GM18499 (cell line): ENCODE measurements at regions not wholly inside any gene's neighbourhood (a gene's known extent, or its start where the extent isn't known, plus 50 kb on each side); places are given as distances from the start of the nearest gene placed in this dataset.
"Not testable (repeated sequence)": the region's sequence is repeated elsewhere in the genome, so short reads cannot be mapped to it uniquely, and the experiment has no call there.

Experiments used
- ATAC-seq: cut with Tn5 transposase; IDR thresholded peaks from one replicate; pipeline ENCODE4 v1.9.1; 2021; ENCODE audit warnings: moderate number of reproducible peaks; ENCODE audit not compliant: insufficient read depth, unreplicated experiment

- ATAC-seq = no peak
These were observed 237.8 kb upstream of the ADGRL3 start for GRCh38 chr4:60962286-60962685.

- ATAC-seq = no peak
These were observed 218.6 kb upstream of the ADGRL3 start for GRCh38 chr4:60981534-60981933.

DNA sequence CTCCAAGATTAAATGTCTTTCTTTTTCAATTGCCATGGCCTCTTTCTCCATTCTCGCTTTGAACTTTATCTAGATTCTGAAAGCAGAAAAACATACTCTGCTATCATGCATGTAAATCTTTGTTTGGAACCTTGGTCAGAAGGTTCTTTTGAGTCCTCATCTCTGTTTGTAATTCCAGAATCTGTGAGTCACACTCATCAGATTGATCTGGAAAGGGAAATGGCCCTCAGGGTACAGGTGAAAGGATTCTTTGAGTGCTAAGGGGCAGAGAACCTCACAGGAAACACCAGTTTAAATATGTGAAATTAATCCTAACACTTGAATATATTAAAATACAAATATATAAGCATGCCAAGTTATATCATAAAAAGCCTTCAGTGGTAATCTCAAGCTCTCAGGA, 211.0 kb upstream of the ADGRL3 start:
- no peak for ATAC-seq

GRCh38 chr4:60992037-60992436, 208.1 kb upstream of the ADGRL3 start:
- no peak for ATAC-seq

DNA sequence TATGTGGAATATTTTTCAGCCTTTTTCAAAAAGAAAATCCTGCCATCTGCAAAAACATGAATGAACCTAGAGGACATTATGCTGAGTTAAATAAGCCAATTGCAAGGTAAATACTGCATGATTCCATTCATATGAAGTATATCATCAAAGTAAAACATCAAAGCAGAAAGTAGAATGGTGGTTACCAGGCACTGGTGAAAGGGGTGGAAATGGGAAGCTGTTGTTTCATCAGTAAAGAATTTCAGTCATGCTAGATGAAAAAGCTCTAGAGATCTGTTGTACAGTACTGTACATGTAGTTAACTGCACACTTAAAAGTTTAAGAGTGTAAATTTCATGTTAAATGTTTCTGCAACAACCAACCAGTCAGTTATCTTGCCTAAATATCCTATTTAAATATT, 196.8 kb upstream of the ADGRL3 start:
- ATAC-seq = no peak

DNA sequence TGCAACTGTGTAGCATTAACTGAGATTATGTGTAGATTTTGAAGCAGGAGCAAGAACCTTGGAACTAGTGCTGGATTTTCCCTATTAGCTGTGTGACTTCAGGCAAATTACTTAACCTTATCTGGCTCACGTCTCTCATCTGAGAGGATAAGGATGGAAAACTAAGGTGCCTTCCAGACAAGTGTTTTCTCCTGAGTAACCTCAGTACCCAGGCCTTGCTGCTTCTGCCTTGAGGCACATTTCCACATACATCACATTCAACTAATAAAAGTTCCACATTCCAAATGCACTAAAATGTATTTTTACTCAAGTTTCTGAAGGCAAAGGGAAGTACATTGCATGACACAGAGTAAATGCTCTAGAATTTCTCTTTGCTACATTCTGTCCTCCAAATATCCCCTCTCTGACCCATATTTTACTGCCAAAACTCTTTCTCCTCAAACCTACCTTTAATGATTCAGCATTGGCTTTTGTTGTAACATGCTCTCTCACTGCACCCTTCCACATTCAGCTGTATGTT, 195.4 kb upstream of the ADGRL3 start:
- no peak for ATAC-seq

- ATAC-seq = no peak
These were observed 189.1 kb upstream of the ADGRL3 start for GRCh38 chr4:61011051-61011450.

- not testable (repeated sequence) for ATAC-seq
These were observed 188.2 kb upstream of the ADGRL3 start for GRCh38 chr4:61011936-61012335.

GRCh38 chr4:61024610-61025009, 175.5 kb upstream of the ADGRL3 start:
- ATAC-seq = no peak

- no peak for ATAC-seq
These were observed 172.2 kb upstream of the ADGRL3 start for GRCh38 chr4:61027939-61028338.

DNA sequence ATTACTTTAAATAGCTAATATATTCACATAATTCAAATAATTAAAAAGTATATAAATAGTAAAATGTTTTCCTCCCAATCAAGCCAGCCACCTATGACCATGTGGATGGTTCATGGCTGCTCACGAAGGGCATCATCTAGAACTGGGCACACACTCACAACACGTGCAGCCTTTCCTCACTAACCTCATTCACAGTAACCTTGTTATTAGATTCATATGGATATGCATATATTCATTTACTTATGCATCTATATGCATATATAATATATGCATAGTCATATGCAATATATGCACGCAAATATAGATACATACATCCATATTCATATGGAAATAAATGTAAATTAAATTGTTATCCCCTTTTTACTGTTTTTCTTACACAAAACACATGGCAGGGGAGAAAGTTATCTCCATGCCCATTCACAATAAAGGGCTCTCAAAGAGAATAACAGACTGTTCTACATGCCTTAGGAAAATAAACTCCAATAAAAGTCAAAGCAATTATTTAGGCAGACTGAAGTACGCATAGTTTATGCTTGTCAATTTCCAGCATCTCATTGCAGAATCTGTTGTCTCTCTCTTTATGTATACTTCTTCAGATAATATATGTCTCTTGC, 163.9 kb upstream of the ADGRL3 start:
- no peak for ATAC-seq

- no peak for ATAC-seq
These were observed 158.6 kb upstream of the ADGRL3 start for GRCh38 chr4:61041527-61041926.

- no peak for ATAC-seq
These were observed 155.3 kb upstream of the ADGRL3 start for GRCh38 chr4:61044837-61045236.

GRCh38 chr4:61049018-61049417, 151.1 kb upstream of the ADGRL3 start:
- no peak for ATAC-seq

GRCh38 chr4:61067381-61067780, 132.7 kb upstream of the ADGRL3 start:
- ATAC-seq = no peak

GRCh38 chr4:61068060-61068459, 132.1 kb upstream of the ADGRL3 start:
- no peak for ATAC-seq

DNA sequence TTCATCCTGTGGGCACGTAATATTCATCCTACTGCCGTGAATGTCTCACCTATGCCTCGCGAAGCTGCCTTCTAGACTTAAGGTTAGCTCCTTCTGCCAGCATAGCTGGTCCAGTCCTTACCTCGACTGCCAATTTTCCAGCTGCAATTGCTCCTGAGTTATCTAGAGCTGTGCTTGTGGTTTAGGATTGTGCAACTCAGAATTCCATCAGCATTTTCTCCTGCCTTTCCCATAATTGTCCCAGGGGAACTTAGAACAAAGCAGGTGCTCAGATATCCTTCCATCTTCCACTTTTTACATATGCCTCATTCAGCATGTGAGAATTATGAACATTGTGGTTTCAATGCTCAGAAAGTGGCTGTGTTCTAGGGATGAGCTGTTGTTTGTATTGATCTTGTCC, 131.4 kb upstream of the ADGRL3 start:
- ATAC-seq = no peak

DNA sequence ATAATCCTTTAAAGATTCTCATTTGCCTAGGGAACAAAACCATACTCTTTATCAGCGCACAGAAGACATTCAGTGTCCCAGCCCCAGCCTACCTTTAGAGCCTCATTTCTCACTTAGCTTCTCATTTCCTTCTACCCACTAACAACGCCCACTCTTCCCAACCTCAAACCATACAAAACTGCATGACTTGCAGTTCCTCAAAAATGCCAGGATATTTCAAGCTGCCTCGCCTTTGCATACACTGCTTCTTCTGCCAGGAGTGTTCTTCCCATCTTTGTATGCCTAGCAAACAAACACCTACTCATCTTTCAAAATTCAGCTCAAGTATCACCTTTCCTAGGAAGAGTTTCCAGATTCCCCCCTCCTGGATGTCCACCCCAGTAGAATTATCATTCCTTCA, 129.9 kb upstream of the ADGRL3 start:
- ATAC-seq = no peak

- ATAC-seq = no peak
These were observed 120.7 kb upstream of the ADGRL3 start for GRCh38 chr4:61079427-61079826.

- ATAC-seq = no peak
These were observed 120.2 kb upstream of the ADGRL3 start for GRCh38 chr4:61079976-61080375.

GRCh38 chr4:61085534-61085933, 114.6 kb upstream of the ADGRL3 start:
- no peak for ATAC-seq

- no peak for ATAC-seq
These were observed 113.8 kb upstream of the ADGRL3 start for GRCh38 chr4:61086357-61086756.

- ATAC-seq = no peak
These were observed 113.1 kb upstream of the ADGRL3 start for GRCh38 chr4:61086979-61087378.
